ENCODE measurements at regions not wholly inside any gene's neighbourhood (a gene's known extent, or its start where the extent isn't known, plus 50 kb on each side); places are given as distances from the start of the nearest gene placed in this dataset.
A peak's percentile ranks its signal among the peaks of the same experiment; 100 is the strongest.

DNA sequence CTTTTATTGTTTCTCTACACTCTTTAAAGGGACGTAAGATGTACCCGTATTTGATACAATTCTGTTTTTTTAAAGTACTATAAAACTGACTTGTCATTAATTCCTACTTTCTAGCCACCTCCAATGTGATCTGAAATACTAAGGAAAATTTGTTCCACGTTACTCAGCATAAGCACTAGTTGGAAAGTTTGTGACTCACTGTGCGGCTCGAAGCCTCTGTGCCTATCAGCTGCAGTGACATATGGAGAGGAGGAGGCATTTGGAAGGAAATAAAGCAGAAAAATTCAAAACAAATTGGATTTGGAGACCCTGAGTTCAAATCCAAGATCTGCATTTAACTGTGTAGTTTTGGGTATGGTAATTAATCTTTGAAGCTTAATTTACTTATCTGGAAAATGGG lies 339.3 kb downstream of the BRINP1 start:
- intact Hi-C loops (cut with DNase I) = no loop called here
- no peak for ATAC-seq (ENCODE audit: poor library complexity)
- DNase-seq = no peak

DNA sequence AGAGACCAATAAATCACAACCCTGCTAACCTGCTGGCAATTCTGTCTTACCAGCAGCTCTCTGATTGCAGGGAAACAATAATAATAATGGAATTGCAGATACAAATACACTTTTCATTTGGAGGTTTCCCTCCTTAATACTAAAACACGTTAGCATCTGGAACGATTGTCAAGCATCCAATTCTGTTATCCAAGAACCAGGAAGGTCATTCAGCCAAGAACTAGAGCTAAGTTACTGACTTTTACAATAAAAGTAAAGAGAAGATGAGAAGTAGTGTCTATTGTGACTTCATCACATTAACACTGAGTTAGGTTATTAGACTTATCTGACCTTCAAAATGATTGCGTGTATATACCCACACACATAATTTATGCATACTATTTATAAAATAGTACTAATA lies 335.6 kb downstream of the BRINP1 start:
- DNase-seq (no peak), ATAC-seq (ENCODE audit: poor library complexity) (no peak)
- intact Hi-C loops (cut with DNase I) = no loop called here

DNA sequence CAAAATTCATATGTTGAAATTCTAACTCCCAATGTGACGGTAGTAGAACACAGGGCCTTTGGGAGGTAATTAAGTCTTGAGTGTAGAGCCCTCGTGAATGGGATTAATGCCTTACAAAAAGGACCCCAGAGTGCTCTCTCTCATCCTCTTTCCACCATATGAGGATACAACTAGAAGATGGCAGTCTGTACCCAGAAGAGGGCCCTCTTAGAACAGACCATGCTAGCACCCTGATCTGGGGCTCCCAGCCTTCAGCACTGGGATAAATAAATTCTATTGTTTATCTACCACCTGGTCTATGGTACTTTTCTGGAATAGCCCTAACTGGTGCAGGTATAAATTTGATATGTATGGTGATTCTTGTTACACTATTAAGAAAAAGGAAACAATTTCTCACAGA lies 332.3 kb downstream of the BRINP1 start:
- DNase-seq = no peak
- ATAC-seq (ENCODE audit: poor library complexity) = no peak
- intact Hi-C loops (cut with DNase I) = no loop called here

DNA sequence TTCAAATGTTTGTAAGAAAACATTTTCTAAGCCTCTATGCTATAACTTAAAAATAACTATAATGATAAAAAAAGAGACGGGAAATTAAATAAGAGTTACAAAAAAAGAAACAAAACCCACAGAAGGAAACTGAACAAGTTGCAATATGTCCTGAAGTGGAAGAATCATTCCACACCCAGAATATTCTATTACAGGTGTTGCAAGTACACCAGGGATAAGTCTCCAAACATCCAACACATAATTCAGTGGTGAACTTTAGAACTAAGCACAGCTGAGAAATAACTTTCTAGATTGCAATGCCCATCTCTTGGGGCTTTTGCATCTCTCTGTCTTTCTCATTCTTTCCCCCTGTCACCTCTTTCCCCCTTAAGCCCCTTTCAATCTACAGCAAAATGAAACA lies 325.2 kb downstream of the BRINP1 start:
- DNase-seq (no peak), ATAC-seq (ENCODE audit: poor library complexity) (no peak)
- intact Hi-C loops (cut with DNase I) = no loop called here

DNA sequence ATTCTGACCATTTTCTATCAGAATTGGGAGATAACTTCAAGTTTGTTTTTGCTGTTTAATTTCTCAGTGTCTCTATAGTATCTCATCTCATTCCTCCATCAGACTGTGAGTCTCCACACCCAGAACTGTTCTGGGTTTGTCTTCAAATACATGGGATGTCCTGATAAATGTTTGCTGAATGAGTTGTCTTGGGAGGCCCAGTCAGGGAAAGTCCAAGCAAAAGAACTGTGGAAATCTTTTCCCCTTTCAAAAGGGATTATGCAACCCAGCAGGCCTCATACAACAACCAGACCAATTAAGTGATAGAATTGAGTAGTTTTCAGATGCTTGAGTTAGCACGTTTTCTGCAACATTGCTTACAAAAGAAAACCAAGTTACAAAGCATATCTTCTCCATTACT lies 324.4 kb downstream of the BRINP1 start:
- ATAC-seq (ENCODE audit: poor library complexity) (peak; percentile 56), DNase-seq (no peak)
- intact Hi-C loops (cut with DNase I) = no loop called here

DNA sequence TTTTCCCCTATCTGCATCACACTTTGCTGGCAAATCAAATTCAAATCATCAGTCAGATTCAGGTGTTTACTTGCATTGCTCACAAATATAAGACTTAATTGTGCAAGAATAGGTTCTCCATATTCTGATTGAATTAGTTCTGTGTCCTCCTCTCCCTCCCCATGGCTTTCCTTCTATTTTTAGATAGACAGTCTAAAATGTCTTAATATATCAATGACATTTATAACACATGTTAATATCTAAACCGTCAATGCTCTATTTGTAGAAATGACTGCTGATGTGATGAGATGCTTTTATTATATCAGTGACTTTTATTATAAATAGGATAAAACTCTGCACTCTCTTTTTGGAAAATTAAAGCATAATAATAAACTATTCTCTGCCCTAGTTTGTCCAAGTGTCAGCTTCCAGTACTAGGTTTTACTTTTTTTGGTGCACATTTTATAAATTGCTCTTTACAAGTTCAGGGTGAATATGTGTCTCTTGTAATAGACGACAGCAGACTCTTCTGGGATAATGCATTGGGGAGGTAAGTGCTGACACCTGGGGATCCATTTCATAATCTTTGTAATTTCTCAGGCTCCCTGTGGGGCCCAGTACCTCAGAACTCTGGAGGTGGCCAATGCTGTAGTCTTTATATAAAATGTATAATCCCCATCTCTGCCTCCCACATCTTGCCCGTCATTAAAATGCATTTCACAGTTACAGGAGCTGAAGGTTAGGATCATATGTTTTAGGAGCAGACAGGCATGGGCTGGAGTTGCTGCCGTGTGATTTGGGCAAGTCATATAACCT lies 321.5 kb downstream of the BRINP1 start:
- ATAC-seq (ENCODE audit: poor library complexity) = no peak
- intact Hi-C loops (cut with DNase I) = no loop called here

DNA sequence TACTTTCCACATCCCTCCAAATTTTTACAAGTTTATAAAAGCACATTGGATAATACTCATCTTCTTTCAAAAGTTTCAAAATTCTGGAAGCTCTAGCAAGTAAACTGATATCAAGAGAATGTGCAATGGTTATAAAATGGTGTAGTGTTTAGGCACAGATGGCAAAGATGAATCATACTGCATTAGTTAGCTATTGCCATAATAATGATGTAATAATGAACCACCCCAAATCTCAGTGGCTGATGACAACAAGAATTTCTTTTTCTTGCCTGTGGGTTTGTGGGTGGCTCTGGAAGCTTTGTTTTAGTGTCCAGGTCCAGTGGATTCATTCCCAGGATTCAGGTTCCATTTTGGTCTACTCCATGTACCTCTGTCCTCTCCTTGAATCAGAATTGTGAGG lies 319.0 kb downstream of the BRINP1 start:
- DNase-seq (no peak), ATAC-seq (ENCODE audit: poor library complexity) (no peak)
- intact Hi-C loops (cut with DNase I) = no loop called here

More for the DNA sequence above, 321.5 kb downstream of the BRINP1 start:
- DNase-seq = no peak

DNA sequence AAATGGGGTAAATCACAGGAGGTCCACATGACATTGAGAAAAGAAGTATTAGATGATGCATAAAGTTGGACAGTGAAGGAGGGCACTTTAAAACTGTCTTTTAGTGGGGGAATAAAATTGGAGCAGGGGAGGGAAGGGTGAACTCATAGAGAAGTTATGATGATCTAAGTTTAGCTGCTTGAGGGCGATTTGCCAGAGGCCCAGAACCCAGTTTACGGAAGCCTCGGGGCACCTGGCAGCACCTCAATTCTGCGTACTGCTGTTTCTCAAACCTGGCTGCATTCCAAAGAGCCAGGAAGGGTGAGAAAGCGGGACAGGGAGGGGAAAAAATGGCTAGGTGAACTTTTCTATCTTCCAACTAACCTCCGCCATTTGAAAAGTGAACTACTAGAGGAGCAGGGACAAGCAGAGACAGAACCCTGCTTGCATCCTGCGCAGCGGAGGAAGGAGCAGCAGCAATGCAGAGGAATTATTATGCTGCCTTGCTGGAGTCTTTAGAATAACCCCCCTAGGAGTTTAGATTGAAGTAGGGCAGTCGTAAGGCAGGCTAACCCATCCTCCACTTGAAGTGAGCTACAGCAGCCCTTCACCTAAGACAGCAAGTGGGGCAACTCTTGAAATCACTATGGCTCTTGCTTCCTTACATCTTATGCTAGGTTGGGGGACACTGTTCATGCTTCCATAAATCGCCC lies 316.8 kb downstream of the BRINP1 start:
- DNase-seq = peak; percentile 69
- ATAC-seq (ENCODE audit: poor library complexity) = peak; percentile 83
- intact Hi-C loops (cut with DNase I) = no loop called here

DNA sequence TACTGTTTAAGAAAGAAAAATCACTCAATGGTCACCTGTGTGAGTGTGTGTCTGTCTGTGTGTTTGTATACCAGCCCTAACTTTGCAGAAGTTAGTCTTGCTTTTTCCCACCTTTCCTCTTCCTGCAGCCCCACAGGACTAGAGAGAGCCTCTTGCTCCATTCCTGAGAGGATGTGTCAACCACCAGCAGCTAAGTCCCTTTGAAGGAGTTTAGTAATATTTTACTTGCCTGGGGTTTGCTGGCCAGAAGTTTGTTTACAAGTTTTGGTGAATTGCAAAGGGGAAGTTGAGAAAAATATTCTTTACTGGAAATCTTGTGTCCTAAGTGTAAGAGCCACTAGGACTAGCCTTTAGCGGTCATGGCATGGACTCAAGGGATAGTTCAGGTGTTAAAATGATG lies 316.2 kb downstream of the BRINP1 start:
- ATAC-seq (ENCODE audit: poor library complexity) (peak; percentile 29), DNase-seq (no peak)
- intact Hi-C loops (cut with DNase I) = no loop called here

DNA sequence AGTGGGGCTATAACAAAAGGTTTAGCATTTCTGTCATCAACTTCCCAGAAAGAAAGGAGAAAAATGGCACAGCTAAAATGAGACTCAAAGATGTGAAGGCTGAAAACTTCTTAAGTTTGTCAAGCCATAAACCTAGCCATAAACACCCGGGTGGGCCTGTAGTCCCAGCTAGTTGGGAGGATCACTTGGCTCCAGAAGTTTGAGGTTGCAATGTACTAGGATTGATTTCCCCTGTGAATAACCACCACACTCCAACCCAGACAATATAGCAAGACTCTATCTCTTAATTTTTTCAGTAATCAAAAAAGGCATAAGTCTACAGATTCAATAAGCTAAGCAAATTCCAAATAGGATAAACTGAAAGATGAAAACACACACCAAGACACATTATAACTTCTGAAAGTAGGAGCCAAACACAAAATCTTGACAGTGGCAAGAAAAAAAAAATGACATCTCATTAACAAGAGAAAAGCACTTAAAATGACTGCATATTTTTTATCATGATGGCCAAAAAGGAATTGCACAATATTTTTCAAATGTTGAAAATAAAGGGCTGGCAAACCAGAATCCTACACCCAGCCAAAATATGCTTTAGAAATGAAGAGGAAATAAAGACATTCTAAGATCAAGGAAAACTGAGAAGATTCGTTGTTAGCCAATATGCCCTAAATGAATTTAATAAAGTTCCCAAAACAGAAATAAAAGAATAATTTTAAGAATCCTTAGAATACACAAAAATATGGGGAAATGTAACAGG lies 308.4 kb downstream of the BRINP1 start:
- DNase-seq = no peak
- ATAC-seq (ENCODE audit: poor library complexity) = peak; percentile 85
- intact Hi-C loops (cut with DNase I) = no loop called here

DNA sequence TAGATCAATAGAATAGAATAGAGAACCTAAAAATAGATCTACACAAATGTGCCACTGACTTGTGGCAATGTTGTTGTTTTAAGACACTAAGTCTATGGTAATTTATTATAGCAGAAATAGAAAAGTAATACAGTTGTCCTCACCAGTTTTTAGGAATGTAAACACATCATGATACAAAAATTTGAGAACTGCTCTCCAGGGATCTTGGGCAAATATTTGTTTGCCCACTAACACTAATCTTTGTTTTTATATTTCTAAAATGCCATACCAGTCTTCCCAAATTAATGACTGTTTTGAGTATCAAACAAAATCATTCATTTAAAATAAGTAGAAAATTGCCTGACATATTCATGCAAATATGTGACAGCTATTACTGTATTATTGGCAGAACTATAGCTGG lies 297.6 kb downstream of the BRINP1 start:
- ATAC-seq (ENCODE audit: poor library complexity) (no peak), DNase-seq (no peak)
- intact Hi-C loops (cut with DNase I) = no loop called here

DNA sequence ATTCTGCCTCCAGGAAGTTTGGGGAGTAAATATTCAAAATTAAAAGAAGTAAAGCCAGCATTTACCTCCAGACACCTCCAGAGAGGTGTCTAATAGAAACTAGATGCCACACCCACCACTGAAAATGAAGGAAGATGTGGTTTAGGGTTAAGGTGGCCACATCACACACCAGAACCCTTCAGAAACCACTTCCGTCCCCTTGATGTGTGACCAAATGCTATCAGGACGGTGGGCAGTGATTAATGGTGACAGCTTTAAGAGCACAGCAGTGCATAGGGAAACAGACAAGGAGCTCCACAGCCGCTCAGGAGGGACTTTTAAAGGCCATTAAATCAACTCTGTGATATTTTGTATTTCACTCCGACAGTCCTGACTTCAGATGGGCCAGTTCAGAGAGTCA lies 295.2 kb downstream of the BRINP1 start:
- intact Hi-C loops (cut with DNase I) = no loop called here
- DNase-seq = no peak

DNA sequence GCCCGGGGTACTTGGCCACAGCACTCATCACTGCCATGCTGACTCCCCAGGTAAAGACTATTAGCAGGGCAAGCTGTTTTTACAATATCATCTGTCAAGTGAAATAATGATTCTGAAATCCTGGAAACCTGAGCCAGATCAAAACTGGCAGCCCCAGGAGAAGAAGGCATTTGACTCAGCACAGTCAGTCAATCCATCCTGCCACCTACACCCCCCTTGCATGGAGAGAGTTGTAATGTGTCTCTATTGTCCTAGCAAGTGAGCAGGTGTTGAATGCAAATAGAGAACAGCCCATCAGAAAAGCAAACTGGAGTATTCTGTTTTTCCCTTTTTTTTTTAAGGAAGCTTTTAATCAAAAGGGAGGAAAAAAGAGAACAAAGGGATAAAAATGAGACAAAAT lies 291.2 kb downstream of the BRINP1 start:
- DNase-seq (no peak), ATAC-seq (ENCODE audit: poor library complexity) (no peak)
- intact Hi-C loops (cut with DNase I) = no loop called here

More for the DNA sequence above, 295.2 kb downstream of the BRINP1 start:
- ATAC-seq (ENCODE audit: poor library complexity) = no peak

DNA sequence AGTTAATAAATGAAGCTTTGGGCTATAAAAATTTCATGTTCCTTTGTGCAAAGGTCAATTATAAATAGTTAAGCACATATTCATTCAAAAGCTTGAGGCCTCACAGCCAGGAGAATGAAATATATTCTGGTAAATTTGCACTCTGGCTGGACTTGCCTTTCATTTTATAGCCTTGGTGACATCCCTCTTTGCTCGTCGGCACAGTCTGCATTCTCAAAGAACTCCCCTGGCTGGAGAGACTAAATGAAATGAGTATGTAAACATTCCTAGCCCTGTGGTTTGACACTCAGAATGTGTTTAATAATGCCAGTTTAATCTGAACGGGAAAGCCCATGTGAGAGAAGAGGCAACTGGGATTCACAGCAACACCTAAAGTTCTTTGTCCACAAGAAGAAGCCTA lies 285.6 kb downstream of the BRINP1 start:
- ATAC-seq (ENCODE audit: poor library complexity) (no peak), DNase-seq (no peak)
- intact Hi-C loops (cut with DNase I) = no loop called here

DNA sequence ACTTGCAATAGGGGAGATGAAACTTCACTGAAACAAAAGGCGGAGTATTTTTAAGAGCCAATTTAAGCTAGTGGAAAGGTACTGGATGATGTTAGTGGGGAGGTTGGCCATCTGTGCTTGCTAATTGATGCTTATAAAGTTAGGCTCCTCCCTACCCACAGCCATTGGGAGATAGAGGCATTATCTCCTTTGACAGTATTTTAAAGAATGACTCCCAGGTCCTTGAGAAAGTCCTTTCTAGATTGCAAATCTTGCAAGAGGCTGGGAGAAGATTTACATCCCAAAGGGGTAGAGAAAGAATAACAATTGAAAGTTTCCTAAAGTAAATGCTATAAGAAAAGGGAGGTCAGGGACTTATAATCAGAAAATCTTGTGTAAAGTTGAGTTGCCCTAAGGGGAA lies 282.6 kb downstream of the BRINP1 start:
- DNase-seq (no peak), ATAC-seq (ENCODE audit: poor library complexity) (no peak)
- intact Hi-C loops (cut with DNase I) = no loop called here

DNA sequence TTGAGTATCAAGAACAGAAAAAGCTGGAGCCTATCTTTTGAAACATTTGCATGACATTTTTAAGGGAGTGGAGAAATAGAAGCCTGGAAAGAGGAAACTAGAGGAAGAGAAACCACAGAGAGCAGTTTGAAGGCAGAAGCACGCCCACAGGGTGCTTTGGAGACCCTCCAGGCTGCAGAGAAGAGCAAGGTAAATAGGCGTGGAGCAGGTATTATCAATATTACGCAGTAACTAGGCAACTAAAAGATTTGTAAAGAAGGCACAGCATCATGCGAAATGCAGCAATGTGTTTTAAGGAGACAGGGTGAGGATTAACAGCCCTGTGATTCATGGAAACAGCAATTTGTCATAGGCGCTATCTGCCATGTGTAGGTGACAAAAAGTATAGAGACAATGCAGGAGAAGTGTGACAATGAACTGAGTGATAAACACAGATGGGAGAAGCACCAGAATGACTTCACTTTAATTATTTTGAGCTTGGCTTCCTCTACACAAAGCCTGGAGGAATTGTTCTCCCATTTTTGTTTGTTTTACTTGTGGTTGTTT lies 281.2 kb downstream of the BRINP1 start:
- DNase-seq (no peak), ATAC-seq (ENCODE audit: poor library complexity) (no peak)
- intact Hi-C loops (cut with DNase I) = no loop called here

DNA sequence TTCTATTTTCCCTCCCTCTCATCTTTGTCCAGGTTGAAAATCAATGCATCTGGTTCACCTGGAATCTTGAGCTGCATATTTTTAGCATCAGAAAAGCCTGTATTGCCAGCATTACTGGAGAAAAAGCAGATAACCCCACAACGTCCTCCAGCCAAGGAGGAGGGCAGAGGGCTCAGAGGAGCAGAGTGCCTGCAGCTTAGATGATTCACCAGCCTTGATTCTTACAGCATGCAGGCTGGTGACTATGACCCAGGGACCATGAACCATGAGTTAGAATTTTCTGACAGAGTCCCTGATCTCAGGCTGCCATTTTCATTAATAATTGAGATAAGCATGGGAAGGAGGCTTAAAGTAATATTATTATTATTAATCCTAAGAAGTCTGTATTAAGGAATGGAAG lies 278.2 kb downstream of the BRINP1 start:
- ATAC-seq (ENCODE audit: poor library complexity) = no peak
- no peak for DNase-seq
- intact Hi-C loops (cut with DNase I) = no loop called here

DNA sequence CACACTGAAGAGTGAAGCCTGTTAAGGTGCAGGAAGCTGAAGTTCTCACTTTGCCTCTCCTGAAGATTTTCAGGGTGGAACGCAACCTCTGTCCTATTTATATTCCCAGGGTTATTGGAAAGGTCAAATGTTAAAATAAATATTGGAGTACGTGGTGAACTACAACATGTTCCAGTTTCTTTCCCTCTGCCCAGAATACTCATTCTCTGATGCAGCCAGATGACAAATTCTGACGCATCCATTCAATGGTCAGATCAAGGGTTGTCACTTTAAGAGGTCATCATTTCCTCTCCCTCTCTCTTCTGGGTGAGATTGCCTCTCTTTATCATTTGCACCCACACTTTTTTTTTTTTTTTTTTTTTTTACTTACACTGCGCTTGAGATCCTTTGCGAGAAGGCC lies 277.1 kb downstream of the BRINP1 start:
- peak; percentile 18 for ATAC-seq (ENCODE audit: poor library complexity)
- no peak for DNase-seq
- intact Hi-C loops (cut with DNase I) = no loop called here

DNA sequence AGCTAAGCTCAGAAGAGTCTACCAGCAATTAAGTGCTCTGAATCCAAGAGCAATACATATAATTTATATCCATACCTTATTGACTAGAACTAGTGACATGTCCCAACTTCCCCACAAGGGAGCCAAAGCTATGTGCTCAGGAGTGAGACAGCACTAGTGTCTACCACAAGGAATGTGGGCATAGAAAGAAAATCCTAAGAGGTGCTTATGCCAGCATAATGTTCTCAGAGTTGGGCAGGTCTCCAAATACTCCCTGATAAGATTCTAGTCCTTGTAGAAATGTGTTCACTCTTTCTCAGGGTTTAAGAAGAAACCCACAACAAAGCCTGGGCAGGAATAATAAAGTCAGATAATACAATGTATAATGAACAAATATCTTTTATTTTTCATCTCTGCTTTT lies 275.1 kb downstream of the BRINP1 start:
- ATAC-seq (ENCODE audit: poor library complexity) (peak; percentile 70), DNase-seq (no peak)
- intact Hi-C loops (cut with DNase I) = no loop called here

DNA sequence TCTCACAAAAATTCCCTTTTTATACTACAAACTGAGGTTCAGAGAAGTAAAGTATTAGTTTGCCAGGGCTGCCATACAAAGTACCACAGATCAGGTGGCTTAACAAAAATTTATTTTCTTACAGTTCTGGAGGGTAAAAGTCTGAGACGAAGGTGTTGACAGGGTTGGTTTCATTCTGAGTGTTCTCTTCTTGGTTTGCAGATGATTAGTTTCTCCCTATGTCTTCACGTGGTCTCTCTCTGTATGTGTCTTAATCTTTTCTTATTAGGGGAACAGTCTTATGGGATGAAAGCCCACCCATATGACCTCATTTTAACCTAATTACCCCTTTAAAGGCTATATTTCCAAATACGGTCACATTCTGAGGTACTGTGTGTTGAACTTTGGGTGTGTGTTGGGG lies 274.2 kb downstream of the BRINP1 start:
- intact Hi-C loops (cut with DNase I) = no loop called here
- no peak for ATAC-seq (ENCODE audit: poor library complexity)
- DNase-seq = no peak
